DOHH2 (cell line): ENCODE measurements at regions not wholly inside any gene's neighbourhood (a gene's known extent, or its start where the extent isn't known, plus 50 kb on each side); places are given as distances from the start of the nearest gene placed in this dataset.

Source experiments
- H3F3A ChIP-seq: fragments of 200-600 bp; sonication (generic), shearing (Covaris generic); 2 replicates; pipeline ENCODE4 v1.6.0; 2016; ENCODE audit warnings: antibody characterized with exemption, mild to moderate bottlenecking; ENCODE audit not compliant: control insufficient read depth, insufficient read depth
- H3K27ac ChIP-seq: fragments of 200-600 bp; sonication (generic); 2 replicates; pipeline ENCODE4 v1.5.1; 2014; ENCODE audit warnings: low read depth, mild to moderate bottlenecking, low read length, moderate library complexity
- H3K27me3 ChIP-seq: fragments of 200-600 bp; sonication (generic); 2 replicates; pipeline ENCODE4 v1.6.1; 2014; ENCODE audit warnings: mild to moderate bottlenecking, low read length, mixed read lengths; ENCODE audit not compliant: control insufficient read depth
- H3K36me3 ChIP-seq: fragments of 200-600 bp; sonication (generic); 2 replicates; pipeline ENCODE4 v1.6.1; 2014; ENCODE audit warnings: mild to moderate bottlenecking, low read length, moderate library complexity, mixed read lengths; ENCODE audit not compliant: control insufficient read depth
- H3K4me1 ChIP-seq: fragments of 200-600 bp; sonication (generic); 2 replicates; pipeline ENCODE4 v1.6.1; 2014; ENCODE audit warnings: mild to moderate bottlenecking, low read length, mixed read lengths; ENCODE audit not compliant: control insufficient read depth
- H3K4me2 ChIP-seq: fragments of 200-600 bp; sonication (generic); 2 replicates; pipeline ENCODE4 v1.6.0; 2014; ENCODE audit warnings: mild to moderate bottlenecking, low read length, moderate library complexity
- H3K4me3 ChIP-seq: fragments of 200-600 bp; sonication (generic); 2 replicates; pipeline ENCODE4 v1.5.1; 2014; ENCODE audit warnings: mild to moderate bottlenecking, low read length, mixed read lengths
- H3K79me2 ChIP-seq: fragments of 200-600 bp; sonication (generic); 2 replicates; pipeline ENCODE4 v1.6.1; 2014; ENCODE audit warnings: mild to moderate bottlenecking, low read length, mixed read lengths; ENCODE audit not compliant: control insufficient read depth
- H3K9me2 ChIP-seq: fragments of 200-600 bp; sonication (generic); replicated peaks from 2 replicates; pipeline ENCODE4 v1.6.1; 2014; ENCODE audit warnings: mild to moderate bottlenecking, low read length, mixed read lengths; ENCODE audit not compliant: control insufficient read depth
- H3K9me3 ChIP-seq: fragments of 200-600 bp; sonication (generic); 2 replicates; pipeline ENCODE4 v1.6.1; 2014; ENCODE audit warnings: antibody characterized with exemption, low read length, mixed read lengths; ENCODE audit not compliant: control insufficient read depth, insufficient read depth
- H4K20me1 ChIP-seq: fragments of 200-600 bp; sonication (generic); 2 replicates; pipeline ENCODE4 v1.6.0; 2014; ENCODE audit warnings: low read depth, mild to moderate bottlenecking, antibody characterized with exemption, low read length, moderate library complexity; ENCODE audit not compliant: control insufficient read depth, insufficient read depth
- EZH2phosphoT487 ChIP-seq: fragments of 200-600 bp; sonication (generic); IDR thresholded peaks from 2 replicates; pipeline ENCODE4 v1.6.1; 2017; ENCODE audit warnings: borderline replicate concordance, mild to moderate bottlenecking, antibody characterized with exemption, low read length, moderate library complexity, mixed read lengths
- TF ChIP-seq, protein P1 (sequence below): fragments of 200-600 bp; sonication (generic); IDR thresholded peaks from one replicate; pipeline ENCODE4 v1.5.1; 2014; ENCODE audit warnings: antibody characterized with exemption, mild to moderate bottlenecking, low read depth, low read length; ENCODE audit not compliant: poor library complexity, severe bottlenecking

- no peaks in the 10 kb centered on the region for H4K20me1 ChIP-seq
Measured at GRCh38 chr5:167513381-167513780, 778.1 kb upstream of the WWC1 start.

DNA sequence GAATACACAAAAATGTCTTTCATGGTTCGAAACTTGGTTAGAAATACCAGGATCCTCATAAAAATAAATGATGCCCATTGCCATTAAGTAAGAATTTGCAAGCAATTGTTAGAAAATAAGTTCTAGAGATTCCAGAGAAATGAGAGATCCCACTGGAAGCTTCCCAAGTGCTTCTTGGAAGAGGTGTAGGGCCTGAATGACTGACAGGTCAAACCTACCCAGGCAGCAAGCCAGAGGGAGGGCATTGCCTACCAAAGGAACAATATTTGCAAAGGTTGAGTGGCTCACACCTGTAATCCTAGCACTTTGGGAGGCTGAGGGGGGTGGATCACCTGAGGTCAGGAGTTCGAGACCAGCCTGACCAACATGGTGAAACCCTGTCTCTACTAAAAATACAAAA is 777.0 kb upstream of the WWC1 start:
- H3K79me2 ChIP-seq: no peaks in the 10 kb centered on the region
- no peak overlapping the region for H3K27ac ChIP-seq
- no peak overlapping the region for H3K4me2 ChIP-seq
- H3K4me1 ChIP-seq: no peaks in the 10 kb centered on the region
- no peak overlapping the region for H3K4me3 ChIP-seq
- no peaks in the 10 kb centered on the region for H3K27me3 ChIP-seq
- H3K36me3 ChIP-seq: no peaks in the 10 kb centered on the region
- no peaks in the 10 kb centered on the region for H3K9me3 ChIP-seq
- H3K9me2 ChIP-seq: no peaks in the 10 kb centered on the region
- TF ChIP-seq, protein P1, sequence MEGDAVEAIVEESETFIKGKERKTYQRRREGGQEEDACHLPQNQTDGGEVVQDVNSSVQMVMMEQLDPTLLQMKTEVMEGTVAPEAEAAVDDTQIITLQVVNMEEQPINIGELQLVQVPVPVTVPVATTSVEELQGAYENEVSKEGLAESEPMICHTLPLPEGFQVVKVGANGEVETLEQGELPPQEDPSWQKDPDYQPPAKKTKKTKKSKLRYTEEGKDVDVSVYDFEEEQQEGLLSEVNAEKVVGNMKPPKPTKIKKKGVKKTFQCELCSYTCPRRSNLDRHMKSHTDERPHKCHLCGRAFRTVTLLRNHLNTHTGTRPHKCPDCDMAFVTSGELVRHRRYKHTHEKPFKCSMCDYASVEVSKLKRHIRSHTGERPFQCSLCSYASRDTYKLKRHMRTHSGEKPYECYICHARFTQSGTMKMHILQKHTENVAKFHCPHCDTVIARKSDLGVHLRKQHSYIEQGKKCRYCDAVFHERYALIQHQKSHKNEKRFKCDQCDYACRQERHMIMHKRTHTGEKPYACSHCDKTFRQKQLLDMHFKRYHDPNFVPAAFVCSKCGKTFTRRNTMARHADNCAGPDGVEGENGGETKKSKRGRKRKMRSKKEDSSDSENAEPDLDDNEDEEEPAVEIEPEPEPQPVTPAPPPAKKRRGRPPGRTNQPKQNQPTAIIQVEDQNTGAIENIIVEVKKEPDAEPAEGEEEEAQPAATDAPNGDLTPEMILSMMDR: no peak
- TF ChIP-seq EZH2phosphoT487: no peak
- H4K20me1 ChIP-seq: no peaks in the 10 kb centered on the region
- H3F3A ChIP-seq: no peaks in the 10 kb centered on the region

More at GRCh38 chr5:167513381-167513780, 778.1 kb upstream of the WWC1 start:
- Histone ChIP-seq H3K4me3 (no peak overlapping the region), H3F3A (no peaks in the 10 kb centered on the region), H3K4me1 (no peaks in the 10 kb centered on the region), H3K79me2 (no peaks in the 10 kb centered on the region), H3K27ac (no peak overlapping the region), H3K9me3 (no peaks in the 10 kb centered on the region), H3K27me3 (no peaks in the 10 kb centered on the region), H3K36me3 (no peaks in the 10 kb centered on the region), H3K9me2 (no peaks in the 10 kb centered on the region), H3K4me2 (no peak overlapping the region)
- no peak for TF ChIP-seq EZH2phosphoT487
- TF ChIP-seq, protein P1: no peak

- no peaks in the 10 kb centered on the region for H3K27me3 ChIP-seq
- no peaks in the 10 kb centered on the region for H3F3A ChIP-seq
- H3K4me3 ChIP-seq: no peak overlapping the region
- no peaks in the 10 kb centered on the region for H4K20me1 ChIP-seq
- no peaks in the 10 kb centered on the region for H3K36me3 ChIP-seq
- H3K27ac ChIP-seq: no peak overlapping the region
- no peaks in the 10 kb centered on the region for H3K4me1 ChIP-seq
- no peaks in the 10 kb centered on the region for H3K79me2 ChIP-seq
- TF ChIP-seq EZH2phosphoT487: no peak
- TF ChIP-seq, protein P1: no peak
- no peaks in the 10 kb centered on the region for H3K9me3 ChIP-seq
- H3K4me2 ChIP-seq: no peak overlapping the region
- H3K9me2 ChIP-seq: no peaks in the 10 kb centered on the region; the same call in 1 of the 2 replicates
Measured at GRCh38 chr5:167525004-167525403, 766.4 kb upstream of the WWC1 start.
